G401.6 (cell line): ENCODE measurements at regions not wholly inside any gene's neighbourhood (a gene's known extent, or its start where the extent isn't known, plus 50 kb on each side); places are given as distances from the start of the nearest gene placed in this dataset.

Experiments used
- FAIRE-seq: peaks from 2 replicates; lab custom pipeline; 2012; peaks lifted over from hg19 to GRCh38; lab: Jason Lieb, UNC

GRCh38 chr11:11135820-11136476 is 217.1 kb downstream of the CSNK2A3 start:
- no peak for FAIRE-seq

- FAIRE-seq, result no peak
Measured at GRCh38 chr11:11129118-11129517, 223.9 kb downstream of the CSNK2A3 start.

- FAIRE-seq, result no peak
Measured at GRCh38 chr11:11125618-11126017, 227.4 kb downstream of the CSNK2A3 start.

- FAIRE-seq, result no peak
Measured at GRCh38 chr11:11122749-11123148, 230.3 kb downstream of the CSNK2A3 start.

- no peak for FAIRE-seq
Measured at GRCh38 chr11:11119917-11120316, 233.1 kb downstream of the CSNK2A3 start.

GRCh38 chr11:11117730-11118129 is 235.3 kb downstream of the CSNK2A3 start:
- FAIRE-seq, result no peak

GRCh38 chr11:11115475-11115874 is 237.6 kb downstream of the CSNK2A3 start:
- FAIRE-seq, result no peak

GRCh38 chr11:11113626-11114025 is 239.4 kb downstream of the CSNK2A3 start:
- FAIRE-seq, result no peak

- no peak for FAIRE-seq
Measured at GRCh38 chr11:11108026-11108425, 245.0 kb downstream of the CSNK2A3 start.

- FAIRE-seq, result no peak
Measured at GRCh38 chr11:11107076-11107723, 245.8 kb downstream of the CSNK2A3 start.

- FAIRE-seq, result no peak
Measured at GRCh38 chr11:11105361-11105760, 247.5 kb upstream of the ZBED5 start.

- no peak for FAIRE-seq
Measured at GRCh38 chr11:11095831-11096723, 238.2 kb upstream of the ZBED5 start.

- FAIRE-seq, result no peak
Measured at GRCh38 chr11:11090495-11090894, 232.6 kb upstream of the ZBED5 start.

GRCh38 chr11:11089805-11090204 is 232.0 kb upstream of the ZBED5 start:
- no peak for FAIRE-seq

- no peak for FAIRE-seq
Measured at GRCh38 chr11:11086979-11087378, 229.1 kb upstream of the ZBED5 start.

GRCh38 chr11:11085580-11085979 is 227.7 kb upstream of the ZBED5 start:
- FAIRE-seq, result no peak

GRCh38 chr11:11084337-11084736 is 226.5 kb upstream of the ZBED5 start:
- no peak for FAIRE-seq

- FAIRE-seq, result no peak
Measured at GRCh38 chr11:11083441-11083840, 225.6 kb upstream of the ZBED5 start.

- FAIRE-seq, result no peak
Measured at GRCh38 chr11:11082646-11083045, 224.8 kb upstream of the ZBED5 start.

GRCh38 chr11:11081776-11082175 is 223.9 kb upstream of the ZBED5 start:
- FAIRE-seq, result no peak

- no peak for FAIRE-seq
Measured at GRCh38 chr11:11081288-11081687, 223.4 kb upstream of the ZBED5 start.

GRCh38 chr11:11078344-11079086 is 220.7 kb upstream of the ZBED5 start:
- FAIRE-seq, result no peak
